B cell (primary cell): ENCODE measurements at regions not wholly inside any gene's neighbourhood (a gene's known extent, or its start where the extent isn't known, plus 50 kb on each side); places are given as distances from the start of the nearest gene placed in this dataset.

ENCODE experiments used
- ATAC-seq: fragments of 200-7000 bp; cut with Tn5 transposase; one replicate; pipeline ENCODE4 v1.10.0; 2021; ENCODE audit warnings: low read depth, mild to moderate bottlenecking, moderate number of reproducible peaks, moderate library complexity
- CTCF ChIA-PET: fragments of 350-600 bp; sonication (Branson Sonifier 250); formaldehyde crosslinking; loops from one replicate; lab custom pipeline; 2021; ENCODE audit warnings: antibody characterized with exemption, inconsistent platforms; lab: Charles Lee
- POLR2A ChIA-PET: fragments of 350-600 bp; sonication (Branson Sonifier 250); formaldehyde crosslinking; loops from one replicate; lab custom pipeline; 2021; ENCODE audit warnings: antibody characterized with exemption; lab: Charles Lee
- DNase-seq: peaks from one replicate; pipeline ENCODE4 v3.0.0; 2013
- H2AFZ ChIP-seq: 2 replicates; pipeline ENCODE4 v1.6.1; 2012; ENCODE audit warnings: mild to moderate bottlenecking, low read depth, low read length; ENCODE audit not compliant: insufficient read depth, poor library complexity, severe bottlenecking
- H3K27ac ChIP-seq, 2 donors: 1 replicate in 1 of 2; 2 replicates in 1 of 2; pipeline ENCODE4 v1.5.1; 2012 to 2013; ENCODE audit warnings: low read length in 2 of 2, mild to moderate bottlenecking in 2 of 2, moderate library complexity in 1 of 2
- H3K27me3 ChIP-seq, 4 experiments: fragments of 200-600 bp in 1 of 4; sonication (generic) in 1 of 4; replicated peaks in 1 of 4; 1 replicate in 2 of 4; 2 replicates in 2 of 4; pipeline versions ENCODE4 v1.6.1 to v1.7.0; 2013 to 2016; ENCODE audit warnings: low read length in 3 of 4, mild to moderate bottlenecking in 2 of 4, mixed read lengths in 1 of 4, moderate library complexity in 1 of 4; ENCODE audit not compliant: insufficient read depth in 4 of 4, control insufficient read depth in 3 of 4; ENCODE audit errors: control extremely low read depth in 1 of 4
- H3K36me3 ChIP-seq, 2 experiments: replicated peaks in 1 of 2; 1 replicate in 1 of 2; 2 replicates in 1 of 2; pipeline versions ENCODE4 v1.6.1 to v1.7.1; 2013; ENCODE audit warnings: low read length in 1 of 2; ENCODE audit not compliant: insufficient read depth in 2 of 2, control insufficient read depth in 1 of 2; ENCODE audit errors: control extremely low read depth in 1 of 2, extremely low read depth in 1 of 2
- H3K4me1 ChIP-seq, 2 donors: fragments of 200-600 bp in 1 of 2; sonication (generic) in 1 of 2; 1 replicate in 1 of 2; 2 replicates in 1 of 2; pipeline versions ENCODE4 v1.5.1 to v1.6.1; 2013 to 2017; ENCODE audit warnings: low read length in 2 of 2; ENCODE audit not compliant: control insufficient read depth in 2 of 2, insufficient read depth in 2 of 2
- H3K4me2 ChIP-seq: replicated peaks from 2 replicates; pipeline ENCODE3; 2012; ENCODE audit warnings: mild to moderate bottlenecking, low read depth, low read length; ENCODE audit not compliant: poor library complexity, severe bottlenecking
- H3K4me3 ChIP-seq, 5 experiments: fragments of 200-600 bp in 1 of 5; sonication (generic) in 1 of 5; 1 replicate in 3 of 5; 2 replicates in 2 of 5; pipeline versions ENCODE4 v1.5.1 to v1.7.0; 2011 to 2016; ENCODE audit warnings: low read length in 4 of 5, mild to moderate bottlenecking in 4 of 5, low read depth in 2 of 5, control low read depth in 1 of 5, moderate library complexity in 1 of 5; ENCODE audit not compliant: insufficient read depth in 1 of 5; ENCODE audit errors: control extremely low read depth in 1 of 5, extremely low read depth in 1 of 5
- H3K79me2 ChIP-seq: fragments of 200-600 bp; sonication (generic); one replicate; pipeline ENCODE4 v1.6.0; 2016; ENCODE audit warnings: low read length; ENCODE audit not compliant: control insufficient read depth, insufficient read depth
- H3K9ac ChIP-seq: fragments of 200-600 bp; sonication (generic); 2 replicates; pipeline ENCODE4 v1.6.1; 2017; ENCODE audit warnings: mild to moderate bottlenecking, low read length, moderate library complexity
- H3K9me3 ChIP-seq, 3 donors: one replicate each; pipeline versions ENCODE4 v1.6.1 to v1.7.1; 2013; ENCODE audit warnings: low read length in 2 of 3; ENCODE audit not compliant: control insufficient read depth in 2 of 3, insufficient read depth in 1 of 3; ENCODE audit errors: control extremely low read depth in 1 of 3
- H4K20me1 ChIP-seq: 2 replicates; pipeline ENCODE4 v1.6.0; 2012; ENCODE audit warnings: mild to moderate bottlenecking, low read length; ENCODE audit not compliant: insufficient read depth, control insufficient read depth, poor library complexity, severe bottlenecking
- H3K27ac Mint-ChIP-seq: one replicate; pipeline ENCODE4 v1.8.0; 2021; ENCODE audit warnings: mixed read lengths
- H3K27me3 Mint-ChIP-seq: one replicate; pipeline ENCODE4 v1.8.0; 2021; ENCODE audit warnings: mixed read lengths
- H3K4me1 Mint-ChIP-seq: one replicate; pipeline ENCODE4 v1.8.0; 2021; ENCODE audit warnings: mixed read lengths
- H3K4me3 Mint-ChIP-seq: one replicate; pipeline ENCODE4 v1.8.0; 2021; ENCODE audit warnings: mixed read lengths
- H3K9me3 Mint-ChIP-seq: one replicate; pipeline ENCODE4 v1.8.0; 2022; ENCODE audit warnings: mixed read lengths; ENCODE audit not compliant: insufficient read depth
- EZH2 ChIP-seq: IDR thresholded peaks from 2 replicates; pipeline ENCODE4 v1.6.1; 2012; ENCODE audit warnings: borderline replicate concordance, low read depth, mild to moderate bottlenecking, moderate library complexity, low read length; ENCODE audit not compliant: insufficient read depth, poor library complexity, severe bottlenecking
- WGBS: methylation state at CpG from one replicate; pipeline ENCODE4 v1.1.5; 2013; ENCODE audit warnings: missing lambda C conversion rate; ENCODE audit not compliant: insufficient coverage; 5-methylcytosine and 5-hydroxymethylcytosine counted together
- intact Hi-C: fragments of 100-400 bp; cut with micrococcal nuclease; formaldehyde crosslinking; loops from one replicate; pipeline ENCODE4 v1.10.0; 2022
- TF ChIP-seq, protein P1 (sequence below): fragments of 200-600 bp; IDR thresholded peaks from one replicate; pipeline ENCODE4 v1.8.0; 2022; ENCODE audit warnings: antibody characterized with exemption, mild to moderate bottlenecking

- H4K20me1 ChIP-seq, result no peaks in the 10 kb centered on the region
- intact Hi-C loops, result no loop called here
- Mint-ChIP-seq H3K4me1 (no peaks in the 10 kb centered on the region), H3K9me3 (no peaks in the 10 kb centered on the region), H3K27ac (no peak overlapping the region), H3K4me3 (no peak overlapping the region), H3K27me3 (peaks cover 35% of the 10 kb centered on the region)
- no CpG with 5 or more reads among the region's 4 CpGs for WGBS
- ATAC-seq (no peak), DNase-seq (no peak)
- no peaks in the 10 kb centered on the region for H3K36me3 ChIP-seq
- H3K9ac ChIP-seq, result no peak overlapping the region
- H3K79me2 ChIP-seq, result no peaks in the 10 kb centered on the region
- no peak overlapping the region for H2AFZ ChIP-seq
- H3K9me3 ChIP-seq, result no peaks in the 10 kb centered on the region
- TF ChIP-seq, protein P1, sequence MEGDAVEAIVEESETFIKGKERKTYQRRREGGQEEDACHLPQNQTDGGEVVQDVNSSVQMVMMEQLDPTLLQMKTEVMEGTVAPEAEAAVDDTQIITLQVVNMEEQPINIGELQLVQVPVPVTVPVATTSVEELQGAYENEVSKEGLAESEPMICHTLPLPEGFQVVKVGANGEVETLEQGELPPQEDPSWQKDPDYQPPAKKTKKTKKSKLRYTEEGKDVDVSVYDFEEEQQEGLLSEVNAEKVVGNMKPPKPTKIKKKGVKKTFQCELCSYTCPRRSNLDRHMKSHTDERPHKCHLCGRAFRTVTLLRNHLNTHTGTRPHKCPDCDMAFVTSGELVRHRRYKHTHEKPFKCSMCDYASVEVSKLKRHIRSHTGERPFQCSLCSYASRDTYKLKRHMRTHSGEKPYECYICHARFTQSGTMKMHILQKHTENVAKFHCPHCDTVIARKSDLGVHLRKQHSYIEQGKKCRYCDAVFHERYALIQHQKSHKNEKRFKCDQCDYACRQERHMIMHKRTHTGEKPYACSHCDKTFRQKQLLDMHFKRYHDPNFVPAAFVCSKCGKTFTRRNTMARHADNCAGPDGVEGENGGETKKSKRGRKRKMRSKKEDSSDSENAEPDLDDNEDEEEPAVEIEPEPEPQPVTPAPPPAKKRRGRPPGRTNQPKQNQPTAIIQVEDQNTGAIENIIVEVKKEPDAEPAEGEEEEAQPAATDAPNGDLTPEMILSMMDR, result no peak
- TF ChIP-seq EZH2, result no peak
- no peak overlapping the region for H3K27ac ChIP-seq
- ChIA-PET POLR2A (no interaction called here), CTCF (no interaction called here)
- H3K4me1 ChIP-seq, result no peaks in the 10 kb centered on the region
- H3K27me3 ChIP-seq, result peaks cover 0 to 3% (median 0%) of the 10 kb centered on the region in 4 experiments
- H3K4me3 ChIP-seq, result no peak overlapping the region
- no peak overlapping the region for H3K4me2 ChIP-seq
Observed at GRCh38 chr17:34832376-34832775, 128.9 kb downstream of the CCT6B start.

GRCh38 chr17:34827008-34827407 is 134.3 kb downstream of the CCT6B start:
- Histone ChIP-seq H3K4me3 (no peak overlapping the region), H3K27me3 (peaks cover 0 to 9% (median 0%) of the 10 kb centered on the region in 4 experiments), H3K36me3 (no peaks in the 10 kb centered on the region), H2AFZ (no peak overlapping the region), H3K4me1 (no peaks in the 10 kb centered on the region), H3K4me2 (no peak overlapping the region), H3K27ac (no peak overlapping the region), H4K20me1 (no peaks in the 10 kb centered on the region), H3K9ac (no peak overlapping the region), H3K9me3 (no peaks in the 10 kb centered on the region), H3K79me2 (no peaks in the 10 kb centered on the region)
- no peak overlapping the region for H3K4me3 Mint-ChIP-seq
- ChIA-PET CTCF (no interaction called here), POLR2A (no interaction called here)
- no peaks in the 10 kb centered on the region for H3K4me1 Mint-ChIP-seq
- ATAC-seq (no peak), DNase-seq (no peak)
- no peaks in the 10 kb centered on the region for H3K9me3 Mint-ChIP-seq
- TF ChIP-seq, protein P1, result no peak
- no peak for TF ChIP-seq EZH2
- intact Hi-C loops, result no loop called here
- H3K27me3 Mint-ChIP-seq, result peaks cover 26% of the 10 kb centered on the region
- WGBS, result 100% methylated on average over 1 of the region's 3 CpGs
- H3K27ac Mint-ChIP-seq, result no peak overlapping the region
